ENCODE measurements at regions not wholly inside any gene's neighbourhood (a gene's known extent, or its start where the extent isn't known, plus 50 kb on each side); places are given as distances from the start of the nearest gene placed in this dataset.

DNA sequence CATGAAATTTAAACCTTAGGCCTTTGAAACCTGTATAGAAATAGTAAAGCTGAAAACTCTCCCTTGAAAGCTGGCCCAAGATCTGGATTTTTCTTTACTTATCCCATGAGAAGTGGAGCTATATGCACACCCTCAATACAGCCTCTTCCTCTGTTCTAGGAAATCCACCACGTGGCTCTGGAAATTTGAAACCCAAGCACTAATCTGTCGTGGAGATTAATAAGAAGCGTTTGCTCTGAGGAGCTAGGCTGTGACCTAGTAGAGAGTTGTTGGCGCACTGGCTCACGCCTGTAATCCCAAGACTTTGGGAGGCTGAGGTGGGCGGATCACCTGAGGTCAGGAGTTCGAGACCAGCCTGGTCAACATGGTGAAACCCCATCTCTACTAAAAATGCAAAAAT lies 291.3 kb upstream of the PLXNA2 start:
- Histone ChIP-seq H3K4me1 (ENCODE audit: control insufficient read depth, insufficient read depth, low read length) (peaks cover 36% of the 10 kb centered on the region), H3K27ac (ENCODE audit: low read depth, low read length) (no peak overlapping the region), H3K9ac (ENCODE audit: extremely low read depth, low read length, poor library complexity, severe bottlenecking) (no peak overlapping the region), H3K27me3 (ENCODE audit: control insufficient read depth, insufficient read depth, low read length, poor library complexity, severe bottlenecking) (no peaks in the 10 kb centered on the region), H3K36me3 (ENCODE audit: control insufficient read depth, insufficient read depth, low read length) (no peaks in the 10 kb centered on the region), H3K9me3 (ENCODE audit: control insufficient read depth, low read length) (no peaks in the 10 kb centered on the region), H3K4me3 (ENCODE audit: low read length) (no peak overlapping the region)
- no peaks in the 10 kb centered on the region for H3K27me3 Mint-ChIP-seq (ENCODE audit: insufficient read depth)
- peaks cover 60% of the 10 kb centered on the region for H3K4me1 Mint-ChIP-seq
- 71 to 77% methylated on average over 7 of the region's 7 CpGs for WGBS, 2 experiments (ENCODE audit: insufficient coverage in 1 of 2, insufficient read length in 1 of 2)
- peak; percentile 26 for DNase-seq
- TF ChIP-seq, protein P1, sequence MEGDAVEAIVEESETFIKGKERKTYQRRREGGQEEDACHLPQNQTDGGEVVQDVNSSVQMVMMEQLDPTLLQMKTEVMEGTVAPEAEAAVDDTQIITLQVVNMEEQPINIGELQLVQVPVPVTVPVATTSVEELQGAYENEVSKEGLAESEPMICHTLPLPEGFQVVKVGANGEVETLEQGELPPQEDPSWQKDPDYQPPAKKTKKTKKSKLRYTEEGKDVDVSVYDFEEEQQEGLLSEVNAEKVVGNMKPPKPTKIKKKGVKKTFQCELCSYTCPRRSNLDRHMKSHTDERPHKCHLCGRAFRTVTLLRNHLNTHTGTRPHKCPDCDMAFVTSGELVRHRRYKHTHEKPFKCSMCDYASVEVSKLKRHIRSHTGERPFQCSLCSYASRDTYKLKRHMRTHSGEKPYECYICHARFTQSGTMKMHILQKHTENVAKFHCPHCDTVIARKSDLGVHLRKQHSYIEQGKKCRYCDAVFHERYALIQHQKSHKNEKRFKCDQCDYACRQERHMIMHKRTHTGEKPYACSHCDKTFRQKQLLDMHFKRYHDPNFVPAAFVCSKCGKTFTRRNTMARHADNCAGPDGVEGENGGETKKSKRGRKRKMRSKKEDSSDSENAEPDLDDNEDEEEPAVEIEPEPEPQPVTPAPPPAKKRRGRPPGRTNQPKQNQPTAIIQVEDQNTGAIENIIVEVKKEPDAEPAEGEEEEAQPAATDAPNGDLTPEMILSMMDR (conservative IDR thresholded peaks at IDR 0.05) = no peak
- no peak overlapping the region for H3K27ac Mint-ChIP-seq
- no peak overlapping the region for H3K4me3 Mint-ChIP-seq
- no peaks in the 10 kb centered on the region for H3K36me3 Mint-ChIP-seq (ENCODE audit: low read depth)
- H3K9me3 Mint-ChIP-seq = no peaks in the 10 kb centered on the region

DNA sequence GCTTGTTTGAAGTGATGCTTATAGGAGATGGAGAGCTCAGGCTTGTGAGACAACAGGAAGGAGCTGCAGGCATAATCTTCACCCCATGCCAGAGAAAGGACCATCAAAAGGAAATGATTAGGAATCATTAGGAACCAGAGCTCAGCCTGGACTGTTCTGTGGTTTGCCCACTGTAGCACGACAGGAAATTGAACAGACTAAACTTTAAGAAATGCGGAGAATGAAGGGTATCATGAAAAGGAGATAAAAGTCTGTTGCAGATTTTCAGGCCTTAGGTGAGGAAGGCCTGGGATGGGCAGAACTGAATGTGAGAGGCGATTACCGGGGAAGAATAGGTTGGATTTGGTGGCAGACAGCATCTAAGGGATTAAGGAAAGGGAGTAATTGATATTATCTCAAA lies 292.0 kb upstream of the PLXNA2 start:
- Mint-ChIP-seq H3K9me3 (no peaks in the 10 kb centered on the region), H3K27ac (no peak overlapping the region), H3K4me3 (no peak overlapping the region), H3K36me3 (ENCODE audit: low read depth) (no peaks in the 10 kb centered on the region), H3K27me3 (ENCODE audit: insufficient read depth) (no peaks in the 10 kb centered on the region), H3K4me1 (peaks cover 55% of the 10 kb centered on the region)
- no peaks in the 10 kb centered on the region for H3K27me3 ChIP-seq (ENCODE audit: control insufficient read depth, insufficient read depth, low read length, poor library complexity, severe bottlenecking)
- no peak overlapping the region for H3K4me3 ChIP-seq (ENCODE audit: low read length)
- H3K9me3 ChIP-seq (ENCODE audit: control insufficient read depth, low read length) = no peaks in the 10 kb centered on the region
- peak; percentile 44 for DNase-seq
- TF ChIP-seq, protein P1 (conservative IDR thresholded peaks at IDR 0.05) = no peak
- WGBS, 2 experiments (ENCODE audit: insufficient coverage in 1 of 2, insufficient read length in 1 of 2) = 70 to 73% methylated on average over 2 to 4 of the region's 4 CpGs
- H3K9ac ChIP-seq (ENCODE audit: extremely low read depth, low read length, poor library complexity, severe bottlenecking) = no peak overlapping the region
- peaks cover 32% of the 10 kb centered on the region for H3K4me1 ChIP-seq (ENCODE audit: control insufficient read depth, insufficient read depth, low read length)
- no peaks in the 10 kb centered on the region for H3K36me3 ChIP-seq (ENCODE audit: control insufficient read depth, insufficient read depth, low read length)
- H3K27ac ChIP-seq (ENCODE audit: low read depth, low read length) = no peak overlapping the region

DNA sequence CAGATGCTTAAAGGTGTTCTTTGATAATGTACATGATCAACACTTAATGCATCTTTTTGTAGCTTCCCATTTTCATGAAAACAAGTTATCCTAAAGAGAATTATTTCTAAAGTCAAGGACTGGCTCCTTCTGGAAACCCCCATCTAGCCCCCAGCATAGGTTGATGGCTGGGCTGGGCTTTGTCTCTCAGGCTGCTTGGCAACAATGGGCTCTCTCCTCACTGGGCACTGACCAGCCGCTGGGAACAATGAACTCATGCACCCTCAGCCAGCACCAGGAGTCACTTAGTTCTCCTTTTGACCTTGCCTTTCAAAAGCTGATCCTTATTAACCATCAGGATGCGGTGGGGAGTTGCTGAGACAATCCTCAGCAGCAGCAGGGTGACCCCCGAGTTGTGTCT lies 293.0 kb upstream of the PLXNA2 start:
- Histone ChIP-seq H3K4me3 (ENCODE audit: low read length) (no peak overlapping the region), H3K27ac (ENCODE audit: low read depth, low read length) (no peak overlapping the region), H3K9me3 (ENCODE audit: control insufficient read depth, low read length) (no peaks in the 10 kb centered on the region), H3K27me3 (ENCODE audit: control insufficient read depth, insufficient read depth, low read length, poor library complexity, severe bottlenecking) (no peaks in the 10 kb centered on the region), H3K36me3 (ENCODE audit: control insufficient read depth, insufficient read depth, low read length) (no peaks in the 10 kb centered on the region), H3K4me1 (ENCODE audit: control insufficient read depth, insufficient read depth, low read length) (peaks cover 28% of the 10 kb centered on the region), H3K9ac (ENCODE audit: extremely low read depth, low read length, poor library complexity, severe bottlenecking) (no peak overlapping the region)
- TF ChIP-seq, protein P1 (conservative IDR thresholded peaks at IDR 0.05) = no peak
- Mint-ChIP-seq H3K27me3 (ENCODE audit: insufficient read depth) (no peaks in the 10 kb centered on the region), H3K4me3 (no peak overlapping the region), H3K4me1 (peaks cover 45% of the 10 kb centered on the region), H3K27ac (no peak overlapping the region), H3K9me3 (no peaks in the 10 kb centered on the region), H3K36me3 (ENCODE audit: low read depth) (no peaks in the 10 kb centered on the region)
- WGBS, 2 experiments (ENCODE audit: insufficient coverage in 1 of 2, insufficient read length in 1 of 2) = 67 to 76% methylated on average over 1 to 3 of the region's 3 CpGs
- DNase-seq = peak; percentile 49

Data from endodermal cell (in vitro differentiated cells).